ENCODE measurements at regions not wholly inside any gene's neighbourhood (a gene's known extent, or its start where the extent isn't known, plus 50 kb on each side); places are given as distances from the start of the nearest gene placed in this dataset.

- Histone ChIP-seq H3K27me3 (replicated peaks in 1 of 4; ENCODE audit: control insufficient read depth in 3 of 4, extremely low read depth in 1 of 4, insufficient read depth in 3 of 4, low read length in 3 of 4) (no peaks in the 10 kb centered on the region), H3K23ac (ENCODE audit: insufficient read length) (no peak overlapping the region), H2AFZ (ENCODE audit: low read length) (no peak overlapping the region), H3K23me2 (ENCODE audit: low read depth, low read length) (no peaks in the 10 kb centered on the region), H3K79me2 (ENCODE audit: control insufficient read depth in 1 of 2, insufficient read depth in 2 of 2, low read length in 2 of 2) (no peaks in the 10 kb centered on the region), H3K79me1 (ENCODE audit: low read depth, low read length) (no peaks in the 10 kb centered on the region), H3K4me3 (ENCODE audit: extremely low read depth in 1 of 4, insufficient read depth in 2 of 4, low read depth in 3 of 4, low read length in 4 of 4) (no peak overlapping the region), H3K4ac (replicated peaks; ENCODE audit: insufficient read length, low read depth, low read length) (no peak overlapping the region), H4K5ac (ENCODE audit: insufficient read length, low read depth, low read length) (no peak overlapping the region), H3K56ac (replicated peaks; ENCODE audit: insufficient read length, low read depth, low read length) (no peak overlapping the region), H3K36me3 (ENCODE audit: control insufficient read depth in 2 of 4, insufficient read depth in 4 of 4, low read length in 3 of 4) (no peaks in the 10 kb centered on the region; a peak in 1 of 8 replicates), H2BK5ac (ENCODE audit: low read depth, low read length) (no peak overlapping the region), H2AK5ac (ENCODE audit: low read depth, low read length) (no peak overlapping the region), H2BK12ac (ENCODE audit: low read depth, low read length) (no peak overlapping the region), H3K27ac (ENCODE audit: low read depth, low read length) (no peak overlapping the region), H2BK120ac (replicated peaks; ENCODE audit: low read depth, low read length) (no peak overlapping the region), H4K20me1 (replicated peaks in 1 of 2; ENCODE audit: control insufficient read depth in 1 of 2, insufficient read depth in 2 of 2, low read length in 2 of 2) (no peaks in the 10 kb centered on the region), H2BK15ac (ENCODE audit: low read length) (no peak overlapping the region), H4K8ac (ENCODE audit: extremely low read depth, insufficient read depth, low read length) (no peak overlapping the region), H4K91ac (replicated peaks; ENCODE audit: insufficient read length, low read length) (no peak overlapping the region), H2BK20ac (ENCODE audit: low read length) (no peak overlapping the region), H3K9ac (replicated peaks in 1 of 4; ENCODE audit: extremely low read depth in 1 of 4, low read depth in 3 of 4, low read length in 3 of 4) (no peak overlapping the region), H3K18ac (ENCODE audit: extremely low read depth, low read length) (no peak overlapping the region), H3K14ac (ENCODE audit: insufficient read length) (no peak overlapping the region), H3K4me2 (ENCODE audit: insufficient read depth in 1 of 2, low read depth in 2 of 2, low read length in 2 of 2) (no peak overlapping the region), H3K9me3 (ENCODE audit: insufficient read depth in 2 of 2, low read depth in 1 of 2, low read length in 1 of 2) (no peaks in the 10 kb centered on the region), H3K4me1 (replicated peaks in 1 of 4; ENCODE audit: control insufficient read depth in 3 of 4, insufficient read depth in 4 of 4, low read length in 3 of 4) (no peaks in the 10 kb centered on the region)
- 89% methylated on average over 2 of the region's 2 CpGs; no CpG with 5 or more reads in 1 of the 2 experiments for WGBS, 2 experiments (ENCODE audit: extremely low coverage in 1 of 2, insufficient coverage in 1 of 2, insufficient read length in 1 of 2, insufficient replicate concordance in 2 of 2, low coverage in 1 of 2, low lambda C conversion rate in 2 of 2, missing lambda C conversion rate in 1 of 2)
- ChIA-PET CTCF (ENCODE audit: partially characterized antibody) (interaction anchor here (1.1 kb wide), 1 partner anchor 9 kb away, joined by 3 read pairs; no protein-coding TSS in a partner anchor), POLR2A (ENCODE audit: partially characterized antibody) (interaction anchor here (0.8 kb wide), 1 partner anchor 72 kb away, joined by 3 read pairs; no protein-coding TSS in a partner anchor)
- TF ChIP-seq SP4 (IDR thresholded peaks at IDR 0.05; ENCODE audit: low read length) (no peak), KDM4A (IDR thresholded peaks at IDR 0.05; ENCODE audit: low read depth, low read length, severe bottlenecking) (no peak), SIN3A (conservative IDR thresholded peaks at IDR 0.05 in 1 of 2, IDR thresholded peaks at IDR 0.05 in 1 of 2; ENCODE audit: low read depth in 1 of 2, low read length in 2 of 2) (no peak), RBBP5 (IDR thresholded peaks at IDR 0.05; ENCODE audit: borderline replicate concordance, low read depth, low read length) (no peak), EP300 (IDR thresholded peaks at IDR 0.05; ENCODE audit: borderline replicate concordance in 1 of 2, low read depth in 2 of 2, low read length in 2 of 2) (no peak), RXRA (IDR thresholded peaks at IDR 0.05; ENCODE audit: insufficient read depth, low read depth, low read length) (no peak), CHD1 (IDR thresholded peaks at IDR 0.05; ENCODE audit: low read depth, low read length) (no peak), NRF1 (IDR thresholded peaks at IDR 0.05; ENCODE audit: low read depth, low read length) (no peak), MAFK (IDR thresholded peaks at IDR 0.05; ENCODE audit: low read depth, low read length) (no peak), EGR1 (IDR thresholded peaks at IDR 0.05; ENCODE audit: borderline replicate concordance, low read depth, low read length) (no peak), RAD21 (IDR thresholded peaks at IDR 0.05 in 1 of 2, conservative IDR thresholded peaks at IDR 0.05 in 1 of 2; ENCODE audit: low read depth in 2 of 2, low read length in 2 of 2) (no peak)
- no peak for DNase-seq (ENCODE audit: low read depth in 1 of 2, low spot score in 2 of 2)
- no peak for FAIRE-seq
Observed at GRCh38 chr5:25515525-25515924, 870.7 kb upstream of the CDH10 start.

Data from H1 (cell line).